ENCODE measurements at regions not wholly inside any gene's neighbourhood (a gene's known extent, or its start where the extent isn't known, plus 50 kb on each side); places are given as distances from the start of the nearest gene placed in this dataset.

DNA sequence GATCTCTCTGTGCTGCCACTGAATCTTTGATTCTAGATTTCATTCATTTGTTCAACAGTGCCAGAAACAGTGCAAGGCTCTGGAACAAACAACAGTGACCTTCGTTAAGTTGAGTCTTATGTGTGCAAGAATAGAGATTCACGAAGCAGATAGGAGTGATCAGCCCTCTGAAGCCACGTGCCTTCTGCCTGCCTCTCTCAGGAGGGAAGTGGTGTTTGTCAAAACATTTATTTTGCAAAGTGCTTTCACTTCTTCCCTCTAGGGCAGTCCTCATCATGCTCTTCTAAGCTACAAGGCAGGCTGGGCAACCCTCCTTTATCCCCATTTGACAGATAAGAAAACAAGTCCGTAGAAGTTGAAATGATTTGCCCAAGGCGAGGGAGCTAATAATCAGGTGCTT lies 204.3 kb downstream of the TFAP2C start:
- Histone ChIP-seq H3K27ac (no peak overlapping the region), H3K27me3 (peaks cover 9% of the 10 kb centered on the region), H3K4me1 (peaks cover 9% of the 10 kb centered on the region), H3K9me3 (no peaks in the 10 kb centered on the region), H3K4me3 (no peak overlapping the region), H3K36me3 (no peaks in the 10 kb centered on the region)
- TF ChIP-seq POLR2AphosphoS5 (IDR thresholded peaks at IDR 0.05) = no peak
- DNase-seq (ENCODE audit: low spot score in 2 of 2) = no peak
- 54% methylated on average over 5 of the region's 5 CpGs for WGBS

DNA sequence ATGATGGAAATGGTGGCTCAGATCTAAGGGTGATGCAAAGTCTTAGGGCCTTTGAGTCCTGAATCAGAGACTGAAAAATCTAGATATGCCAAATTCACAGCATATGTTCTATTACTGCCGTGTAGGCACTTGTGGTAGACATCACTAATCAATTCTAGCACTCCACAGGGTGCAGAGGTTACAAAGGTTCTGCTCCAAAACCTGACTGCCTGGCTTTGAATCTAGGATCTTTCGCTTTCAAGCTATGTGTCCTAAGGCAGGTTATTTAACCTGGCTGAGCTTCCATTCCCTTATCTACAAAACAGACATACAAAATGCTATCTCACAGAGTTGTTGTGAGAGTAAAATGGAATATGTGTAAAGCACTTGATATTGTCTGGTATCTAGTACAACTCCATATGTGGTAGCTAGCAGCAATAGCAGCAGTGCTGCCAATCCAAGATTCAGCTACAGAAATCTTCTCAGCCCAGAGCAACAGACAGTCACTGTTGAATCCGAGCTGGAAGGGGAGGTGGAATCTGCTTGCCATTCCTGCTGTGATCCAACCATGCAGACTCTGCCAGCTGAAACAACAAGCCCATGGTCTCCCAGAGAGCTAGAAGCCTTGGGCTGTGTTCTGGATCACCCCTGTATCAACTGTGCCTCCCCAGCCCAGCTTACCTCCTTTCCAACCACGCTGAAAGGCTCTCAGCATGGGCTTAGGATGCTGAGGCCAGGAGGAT lies 206.9 kb downstream of the TFAP2C start:
- no peak for TF ChIP-seq EP300 (IDR thresholded peaks at IDR 0.05)
- TF ChIP-seq, protein P1, sequence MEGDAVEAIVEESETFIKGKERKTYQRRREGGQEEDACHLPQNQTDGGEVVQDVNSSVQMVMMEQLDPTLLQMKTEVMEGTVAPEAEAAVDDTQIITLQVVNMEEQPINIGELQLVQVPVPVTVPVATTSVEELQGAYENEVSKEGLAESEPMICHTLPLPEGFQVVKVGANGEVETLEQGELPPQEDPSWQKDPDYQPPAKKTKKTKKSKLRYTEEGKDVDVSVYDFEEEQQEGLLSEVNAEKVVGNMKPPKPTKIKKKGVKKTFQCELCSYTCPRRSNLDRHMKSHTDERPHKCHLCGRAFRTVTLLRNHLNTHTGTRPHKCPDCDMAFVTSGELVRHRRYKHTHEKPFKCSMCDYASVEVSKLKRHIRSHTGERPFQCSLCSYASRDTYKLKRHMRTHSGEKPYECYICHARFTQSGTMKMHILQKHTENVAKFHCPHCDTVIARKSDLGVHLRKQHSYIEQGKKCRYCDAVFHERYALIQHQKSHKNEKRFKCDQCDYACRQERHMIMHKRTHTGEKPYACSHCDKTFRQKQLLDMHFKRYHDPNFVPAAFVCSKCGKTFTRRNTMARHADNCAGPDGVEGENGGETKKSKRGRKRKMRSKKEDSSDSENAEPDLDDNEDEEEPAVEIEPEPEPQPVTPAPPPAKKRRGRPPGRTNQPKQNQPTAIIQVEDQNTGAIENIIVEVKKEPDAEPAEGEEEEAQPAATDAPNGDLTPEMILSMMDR (IDR thresholded peaks at IDR 0.05) = no peak
- no peak for TF ChIP-seq POLR2A (IDR thresholded peaks at IDR 0.05)
- TF ChIP-seq POLR2AphosphoS5 (IDR thresholded peaks at IDR 0.05) = no peak
- H3K27ac ChIP-seq = no peak overlapping the region
- DNase-seq (ENCODE audit: low spot score in 2 of 2) = no peak
- H3K4me1 ChIP-seq = no peaks in the 10 kb centered on the region
- H3K4me3 ChIP-seq = no peak overlapping the region
- no peaks in the 10 kb centered on the region for H3K36me3 ChIP-seq
- WGBS = 47% methylated on average over 3 of the region's 4 CpGs
- H3K27me3 ChIP-seq = peaks cover 9% of the 10 kb centered on the region
- no peaks in the 10 kb centered on the region for H3K9me3 ChIP-seq

GRCh38 chr20:56839222-56839621 lies 210.1 kb downstream of the TFAP2C start:
- no peak for DNase-seq (ENCODE audit: low spot score in 2 of 2)

GRCh38 chr20:56839786-56840185 lies 210.7 kb downstream of the TFAP2C start:
- TF ChIP-seq EP300 (IDR thresholded peaks at IDR 0.05) (no peak), POLR2AphosphoS5 (IDR thresholded peaks at IDR 0.05) (no peak), POLR2A (IDR thresholded peaks at IDR 0.05) (no peak)
- TF ChIP-seq, protein P1 (IDR thresholded peaks at IDR 0.05) = no peak
- H3K27ac ChIP-seq = no peak overlapping the region
- no peaks in the 10 kb centered on the region for H3K9me3 ChIP-seq
- no peaks in the 10 kb centered on the region for H3K36me3 ChIP-seq
- H3K27me3 ChIP-seq = peaks cover 3% of the 10 kb centered on the region
- peaks cover 8% of the 10 kb centered on the region for H3K4me1 ChIP-seq
- no peak overlapping the region for H3K4me3 ChIP-seq
- no peak for DNase-seq (ENCODE audit: low spot score in 2 of 2)
- WGBS = 26% methylated on average over 5 of the region's 5 CpGs

More at GRCh38 chr20:56839222-56839621, 210.1 kb downstream of the TFAP2C start:
- Histone ChIP-seq H3K36me3 (no peaks in the 10 kb centered on the region), H3K4me3 (no peak overlapping the region), H3K9me3 (no peaks in the 10 kb centered on the region), H3K27me3 (peaks cover 3% of the 10 kb centered on the region), H3K27ac (no peak overlapping the region), H3K4me1 (peaks cover 8% of the 10 kb centered on the region)
- TF ChIP-seq, protein P1 (IDR thresholded peaks at IDR 0.05) = no peak
- no peak for TF ChIP-seq POLR2A (IDR thresholded peaks at IDR 0.05)
- no peak for TF ChIP-seq EP300 (IDR thresholded peaks at IDR 0.05)
- no peak for TF ChIP-seq POLR2AphosphoS5 (IDR thresholded peaks at IDR 0.05)
- 94% methylated on average over 2 of the region's 2 CpGs for WGBS

- Histone ChIP-seq H3K9me3 (no peaks in the 10 kb centered on the region), H3K27ac (no peak overlapping the region), H3K4me3 (no peak overlapping the region), H3K36me3 (no peaks in the 10 kb centered on the region), H3K27me3 (peaks cover 3% of the 10 kb centered on the region), H3K4me1 (peaks cover 8% of the 10 kb centered on the region)
- 42% methylated on average over 3 of the region's 3 CpGs for WGBS
- TF ChIP-seq EP300 (IDR thresholded peaks at IDR 0.05) = no peak
- TF ChIP-seq POLR2AphosphoS5 (IDR thresholded peaks at IDR 0.05) = no peak
- no peak for TF ChIP-seq POLR2A (IDR thresholded peaks at IDR 0.05)
- TF ChIP-seq, protein P1 (IDR thresholded peaks at IDR 0.05) = no peak
- no peak for DNase-seq (ENCODE audit: low spot score in 2 of 2)
Measured at GRCh38 chr20:56840716-56841261, 211.7 kb downstream of the TFAP2C start.

Measured in suprapubic skin (tissue), 4 donors.